ENCODE measurements at regions not wholly inside any gene's neighbourhood (a gene's known extent, or its start where the extent isn't known, plus 50 kb on each side); places are given as distances from the start of the nearest gene placed in this dataset.

DNA sequence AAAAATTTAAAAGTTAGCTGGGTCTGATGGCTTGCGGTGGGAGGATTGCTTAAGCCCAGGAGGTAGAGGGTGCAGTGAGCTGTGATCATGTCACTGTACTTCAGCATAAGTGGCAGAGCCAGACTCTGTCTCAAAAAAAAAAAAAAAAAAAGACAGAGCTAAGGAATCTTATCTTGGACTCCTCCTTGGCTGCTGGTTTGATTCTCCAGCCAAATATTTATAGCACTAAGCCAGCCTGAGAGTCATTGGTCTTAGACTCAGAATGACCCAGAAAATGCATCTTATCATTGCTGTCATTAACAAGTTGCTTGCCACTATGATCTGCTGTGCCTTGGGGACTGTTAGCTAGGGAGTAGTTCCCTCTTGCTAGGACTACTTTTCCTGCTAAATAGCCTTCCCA, 164.7 kb downstream of the GNAT3 start:
- TF ChIP-seq, protein P1, sequence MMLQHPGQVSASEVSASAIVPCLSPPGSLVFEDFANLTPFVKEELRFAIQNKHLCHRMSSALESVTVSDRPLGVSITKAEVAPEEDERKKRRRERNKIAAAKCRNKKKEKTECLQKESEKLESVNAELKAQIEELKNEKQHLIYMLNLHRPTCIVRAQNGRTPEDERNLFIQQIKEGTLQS (CRISPR knock-in tag; conservative IDR thresholded peaks at IDR 0.05): no peak
- TF ChIP-seq, protein P2, sequence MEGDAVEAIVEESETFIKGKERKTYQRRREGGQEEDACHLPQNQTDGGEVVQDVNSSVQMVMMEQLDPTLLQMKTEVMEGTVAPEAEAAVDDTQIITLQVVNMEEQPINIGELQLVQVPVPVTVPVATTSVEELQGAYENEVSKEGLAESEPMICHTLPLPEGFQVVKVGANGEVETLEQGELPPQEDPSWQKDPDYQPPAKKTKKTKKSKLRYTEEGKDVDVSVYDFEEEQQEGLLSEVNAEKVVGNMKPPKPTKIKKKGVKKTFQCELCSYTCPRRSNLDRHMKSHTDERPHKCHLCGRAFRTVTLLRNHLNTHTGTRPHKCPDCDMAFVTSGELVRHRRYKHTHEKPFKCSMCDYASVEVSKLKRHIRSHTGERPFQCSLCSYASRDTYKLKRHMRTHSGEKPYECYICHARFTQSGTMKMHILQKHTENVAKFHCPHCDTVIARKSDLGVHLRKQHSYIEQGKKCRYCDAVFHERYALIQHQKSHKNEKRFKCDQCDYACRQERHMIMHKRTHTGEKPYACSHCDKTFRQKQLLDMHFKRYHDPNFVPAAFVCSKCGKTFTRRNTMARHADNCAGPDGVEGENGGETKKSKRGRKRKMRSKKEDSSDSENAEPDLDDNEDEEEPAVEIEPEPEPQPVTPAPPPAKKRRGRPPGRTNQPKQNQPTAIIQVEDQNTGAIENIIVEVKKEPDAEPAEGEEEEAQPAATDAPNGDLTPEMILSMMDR (IDR thresholded peaks at IDR 0.05): no peak
- TF ChIP-seq MLX (CRISPR knock-in tag; IDR thresholded peaks at IDR 0.05): no peak

Measured in WTC11 (cell line).